Endothelial cell of umbilical vein (primary cell): ENCODE measurements at regions not wholly inside any gene's neighbourhood (a gene's known extent, or its start where the extent isn't known, plus 50 kb on each side); places are given as distances from the start of the nearest gene placed in this dataset.

Experiments
- BruUV-seq: library from RNA; stranded (reverse); fragments of 400-500 nt; replicated peaks from 2 replicates; lab custom pipeline; 2021; lab: Mats Ljungman, UMichigan
- CTCF ChIA-PET: fragments of 300-600, 350-600 bp; sonication (Branson Sonifier 250); formaldehyde crosslinking; loops from one replicate; lab custom pipeline; 2021; ENCODE audit warnings: antibody characterized with exemption, inconsistent platforms; lab: Charles Lee
- POLR2A ChIA-PET: fragments of 300-600, 350-600 bp; sonication (Branson Sonifier 250); formaldehyde crosslinking; loops from one replicate; lab custom pipeline; 2021; ENCODE audit warnings: antibody characterized with exemption, inconsistent platforms; lab: Charles Lee
- DNase-seq: peaks from one replicate; pipeline ENCODE4 v3.0.0-alpha.2; 2011; ENCODE audit warnings: low read depth, low spot score
- FAIRE-seq: peaks from 2 replicates; lab custom pipeline; 2011; peaks lifted over from hg19 to GRCh38; lab: Jason Lieb, UNC
- H2AFZ ChIP-seq: 2 replicates; pipeline ENCODE4 v1.6.0; 2012; ENCODE audit warnings: low read depth, low read length, control low read depth, inconsistent platforms
- H3K27ac ChIP-seq: 2 replicates; pipeline ENCODE4 v1.5.1; 2011; ENCODE audit warnings: low read depth, mild to moderate bottlenecking, control low read depth, low read length, moderate library complexity; ENCODE audit not compliant: insufficient read depth
- H3K27me3 ChIP-seq, 2 experiments: 2 replicates each; pipeline versions ENCODE4 v1.6.0 to v1.6.1; 2011; ENCODE audit warnings: low read length in 2 of 2, mixed read lengths in 1 of 2; ENCODE audit not compliant: control insufficient read depth in 2 of 2, insufficient read depth in 2 of 2
- H3K36me3 ChIP-seq, 2 experiments: 2 replicates in 1 of 2; 3 replicates in 1 of 2; pipeline ENCODE4 v1.5.1; 2011; ENCODE audit warnings: low read length in 2 of 2, mild to moderate bottlenecking in 1 of 2, moderate library complexity in 1 of 2; ENCODE audit not compliant: control insufficient read depth in 2 of 2, insufficient read depth in 2 of 2; ENCODE audit errors: extremely low read depth in 1 of 2
- H3K4me1 ChIP-seq: 3 replicates; pipeline ENCODE4 v1.5.1; 2011; ENCODE audit warnings: mild to moderate bottlenecking, low read length; ENCODE audit not compliant: control insufficient read depth, insufficient read depth; ENCODE audit errors: extremely low read depth
- H3K4me2 ChIP-seq: 2 replicates; pipeline ENCODE4 v1.6.1; 2011; ENCODE audit warnings: low read length, control low read depth, mixed read lengths; ENCODE audit not compliant: insufficient read depth
- H3K4me3 ChIP-seq, 3 experiments: fragments of 200-600 bp in 1 of 3; sonication (generic), shearing (Covaris generic) in 1 of 3; replicated peaks in 1 of 3; 2 replicates each; pipeline ENCODE4 v1.5.1; 2011 to 2016; ENCODE audit warnings: control low read depth in 3 of 3, low read length in 3 of 3, mild to moderate bottlenecking in 2 of 3, inconsistent platforms in 1 of 3, low read depth in 1 of 3, moderate library complexity in 1 of 3; ENCODE audit not compliant: insufficient read depth in 1 of 3
- H3K79me2 ChIP-seq: 2 replicates; pipeline ENCODE4 v1.6.0; 2012; ENCODE audit warnings: low read length, inconsistent platforms; ENCODE audit not compliant: control insufficient read depth, insufficient read depth
- H3K9ac ChIP-seq: replicated peaks from 2 replicates; pipeline ENCODE3; 2011; ENCODE audit warnings: low read length, control low read depth; ENCODE audit not compliant: insufficient read depth; ENCODE audit errors: extremely low read depth
- H3K9me1 ChIP-seq: replicated peaks from 3 replicates; pipeline ENCODE4 v1.6.0; 2011; ENCODE audit warnings: mild to moderate bottlenecking, low read length; ENCODE audit not compliant: control insufficient read depth, insufficient read depth; ENCODE audit errors: extremely low read depth
- H3K9me3 ChIP-seq: replicated peaks from 2 replicates; pipeline ENCODE4 v1.5.1; 2012; ENCODE audit warnings: low read length, inconsistent platforms; ENCODE audit not compliant: control insufficient read depth, insufficient read depth
- H4K20me1 ChIP-seq: replicated peaks from 2 replicates; pipeline ENCODE3; 2011; ENCODE audit warnings: mild to moderate bottlenecking, low read length; ENCODE audit not compliant: control insufficient read depth, insufficient read depth; ENCODE audit errors: extremely low read depth
- CTCF ChIP-seq, 2 donors: IDR thresholded peaks; 1 replicate in 1 of 2; 2 replicates in 1 of 2; pipeline ENCODE4 v1.5.1; 2011; ENCODE audit warnings: low read length in 2 of 2, mild to moderate bottlenecking in 2 of 2, moderate library complexity in 2 of 2, control low read depth in 1 of 2, inconsistent platforms in 1 of 2, low read depth in 1 of 2; ENCODE audit not compliant: insufficient read depth in 1 of 2; ENCODE audit errors: extremely low read depth in 1 of 2
- EZH2 ChIP-seq: IDR thresholded peaks from 2 replicates; pipeline ENCODE4 v1.6.1; 2012; ENCODE audit warnings: borderline replicate concordance, low read depth, mild to moderate bottlenecking, moderate library complexity, low read length, inconsistent platforms; ENCODE audit not compliant: severe bottlenecking
- FOS ChIP-seq: IDR thresholded peaks from 2 replicates; pipeline ENCODE4 v1.6.1; 2011; ENCODE audit warnings: mild to moderate bottlenecking, low read length, moderate library complexity, borderline replicate concordance; ENCODE audit not compliant: insufficient read depth
- GATA2 ChIP-seq: IDR thresholded peaks from 2 replicates; pipeline ENCODE4 v1.7.0; 2011; ENCODE audit warnings: low read depth, mild to moderate bottlenecking, moderate library complexity, mixed read lengths, low read length; ENCODE audit not compliant: insufficient read length, insufficient read depth
- JUN ChIP-seq: IDR thresholded peaks from 2 replicates; pipeline ENCODE4 v1.6.1; 2011; ENCODE audit warnings: borderline replicate concordance, low read depth; ENCODE audit not compliant: insufficient read length, insufficient read depth
- MAX ChIP-seq: IDR thresholded peaks from 2 replicates; pipeline ENCODE4 v1.6.1; 2011; ENCODE audit not compliant: insufficient read depth, insufficient read length
- MYC ChIP-seq: IDR thresholded peaks from one replicate; pipeline ENCODE4 v1.6.1; 2011; ENCODE audit warnings: mild to moderate bottlenecking, low read depth, low read length
- POLR2A ChIP-seq: IDR thresholded peaks from 2 replicates; pipeline ENCODE4 v1.6.1; 2012; ENCODE audit warnings: low read depth, mild to moderate bottlenecking, control low read depth, low read length
- POLR2AphosphoS5 ChIP-seq: IDR thresholded peaks from 2 replicates; pipeline ENCODE4 v1.6.1; 2012; ENCODE audit warnings: low read depth, mild to moderate bottlenecking, control low read depth, low read length, moderate library complexity; ENCODE audit not compliant: insufficient read depth
- dilution Hi-C: fragments of 300-500 bp; cut with MboI; formaldehyde crosslinking; loops from one replicate; pipeline ENCODE4 v1.15.0; 2019; ENCODE audit warnings: low sequenced_read_pairs; ENCODE audit not compliant: extremely low pct_ligation_motif_present
- intact Hi-C: fragments of 100-400 bp; cut with micrococcal nuclease; formaldehyde crosslinking; loops from one replicate; pipeline ENCODE4 v1.10.0; 2022

GRCh38 chr6:100209323-100210136, 215.5 kb upstream of the MCHR2 start:
- no peaks in the 10 kb centered on the region for H3K79me2 ChIP-seq
- H3K4me1 ChIP-seq, result peaks cover 4% of the 10 kb centered on the region
- no peak overlapping the region for H3K27ac ChIP-seq
- no peak overlapping the region for H3K9ac ChIP-seq
- ChIA-PET POLR2A (no interaction called here), CTCF (interaction anchor here (1.6 kb wide), 1 partner anchor 9 kb away, joined by 3 read pairs; no protein-coding TSS in a partner anchor)
- H3K4me2 ChIP-seq, result no peak overlapping the region
- H3K4me3 ChIP-seq, result no peak overlapping the region
- no peaks in the 10 kb centered on the region for H3K36me3 ChIP-seq
- BruUV-seq, result no TSS peak
- no peak overlapping the region for H2AFZ ChIP-seq
- no peaks in the 10 kb centered on the region for H3K9me1 ChIP-seq
- FAIRE-seq, result no peak
- no peak for TF ChIP-seq EZH2
- no peak for TF ChIP-seq POLR2AphosphoS5
- TF ChIP-seq POLR2A, result no peak
- TF ChIP-seq GATA2, result no peak
- TF ChIP-seq FOS, result no peak
- TF ChIP-seq MAX, result no peak
- TF ChIP-seq JUN, result no peak
- TF ChIP-seq MYC, result no peak
- no peak for TF ChIP-seq CTCF (IDR thresholded peaks at IDR 0.05; ENCODE audit: extremely low read depth in 1 of 2, insufficient read depth in 1 of 2, low read depth in 1 of 2, low read length in 2 of 2)
- no peaks in the 10 kb centered on the region for H3K9me3 ChIP-seq
- dilution Hi-C loops, result no loop called here
- DNase-seq, result no peak
- H4K20me1 ChIP-seq, result no peaks in the 10 kb centered on the region
- intact Hi-C loops, result no loop called here
- H3K27me3 ChIP-seq, result no peaks in the 10 kb centered on the region
